HG03378 (cell line): ENCODE measurements at regions not wholly inside any gene's neighbourhood (a gene's known extent, or its start where the extent isn't known, plus 50 kb on each side); places are given as distances from the start of the nearest gene placed in this dataset.
"Not testable (repeated sequence)": the region's sequence is repeated elsewhere in the genome, so short reads cannot be mapped to it uniquely, and the experiment has no call there.

Source experiments
- ATAC-seq: cut with Tn5 transposase; IDR thresholded peaks from one replicate; pipeline ENCODE4 v1.9.1; 2021; ENCODE audit warnings: mild to moderate bottlenecking, moderate library complexity; ENCODE audit not compliant: unreplicated experiment

DNA sequence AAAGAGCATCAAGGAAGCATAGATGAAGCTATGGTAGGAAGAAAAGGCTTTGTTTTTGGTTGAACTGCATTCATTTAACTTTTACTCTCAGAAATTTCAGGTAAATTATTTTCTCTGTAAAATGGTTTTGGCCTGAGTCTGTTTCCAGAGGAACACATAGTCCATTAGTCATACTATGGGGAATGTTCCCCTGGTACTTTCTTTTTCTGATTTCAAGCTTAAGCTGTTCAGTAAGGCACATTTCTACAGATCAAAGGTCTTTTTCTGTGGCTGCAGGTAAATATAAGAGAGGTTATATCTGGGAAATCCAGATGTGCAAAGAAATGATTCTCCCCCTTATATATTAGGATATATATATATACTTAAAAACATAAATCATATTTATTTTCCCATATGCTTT is 1744.4 kb upstream of the ADGRL3 start:
- no peak for ATAC-seq

DNA sequence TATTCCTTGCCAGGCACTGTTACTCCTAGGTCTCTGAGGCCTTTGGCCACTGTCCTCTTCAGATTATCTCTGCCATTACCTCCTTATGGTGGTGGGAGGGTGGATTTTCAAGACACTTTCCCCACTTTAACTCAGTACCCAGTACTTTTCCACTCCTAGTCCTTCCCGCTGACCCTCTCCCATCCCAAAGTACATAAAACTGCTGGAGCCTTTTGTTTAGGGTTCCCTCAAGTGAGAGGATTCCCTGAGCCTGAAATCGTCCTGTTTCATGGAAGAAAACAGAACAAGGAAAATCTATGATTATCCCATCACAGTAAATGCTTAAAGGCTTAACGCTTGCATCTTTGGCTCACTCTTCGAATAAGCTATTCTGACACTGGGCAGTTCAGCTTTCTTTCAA is 1742.5 kb upstream of the ADGRL3 start:
- no peak for ATAC-seq

DNA sequence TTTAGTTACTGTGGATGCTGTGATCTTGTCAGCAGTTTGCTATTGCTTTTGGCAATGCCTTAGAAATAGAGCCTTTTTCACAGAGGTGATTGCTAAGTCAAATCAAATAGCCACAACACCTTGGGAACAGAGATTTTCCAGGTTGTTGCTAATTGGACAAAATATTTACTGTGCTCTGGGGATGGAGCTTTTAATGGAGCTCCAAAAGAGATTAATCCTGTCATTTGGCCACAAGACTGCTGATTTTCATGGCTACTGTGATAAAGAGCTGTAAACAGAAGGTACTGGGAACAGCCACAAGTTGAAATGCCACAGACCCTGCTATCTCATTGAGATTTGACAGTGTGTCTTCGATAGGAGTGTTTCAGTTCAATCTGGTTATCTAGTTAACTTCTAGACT is 1715.2 kb upstream of the ADGRL3 start:
- no peak for ATAC-seq

DNA sequence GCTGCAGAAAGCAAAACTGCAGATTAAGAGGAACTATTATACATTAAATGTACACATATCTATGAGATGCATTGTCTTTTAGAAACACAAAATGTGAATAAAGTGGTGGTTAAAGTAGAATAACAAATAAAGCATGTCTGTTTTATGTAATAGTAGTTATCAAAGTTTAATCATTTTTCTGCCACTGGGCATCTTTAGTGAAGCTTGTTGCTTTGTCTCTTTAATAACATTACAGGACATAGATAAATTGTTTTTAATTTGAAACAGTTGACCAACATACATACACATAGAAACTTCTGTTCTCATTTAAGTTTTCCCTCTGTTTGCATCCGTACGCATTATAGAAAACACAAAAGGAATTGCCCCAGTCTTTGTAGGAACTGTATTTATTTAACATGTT is 1700.0 kb upstream of the ADGRL3 start:
- no peak for ATAC-seq

DNA sequence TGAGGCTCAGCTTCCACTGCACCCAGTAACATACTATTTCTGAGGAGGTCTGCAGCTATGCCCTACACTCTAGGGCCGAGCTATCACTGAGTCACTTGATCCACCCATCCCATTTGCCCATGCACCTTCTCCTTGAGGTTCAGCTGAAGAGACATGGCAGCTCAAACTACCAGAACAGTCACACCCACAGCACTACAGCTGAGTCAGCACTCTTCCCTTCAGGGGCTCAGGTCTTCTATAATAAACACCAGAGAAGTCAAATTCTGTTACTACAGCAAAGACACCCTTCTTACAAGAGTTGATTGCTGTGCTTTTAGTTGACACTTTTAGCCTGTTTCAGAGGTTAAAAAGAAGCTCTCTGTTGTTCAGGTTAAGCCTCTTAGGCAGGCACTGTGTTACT is 1696.4 kb upstream of the ADGRL3 start:
- ATAC-seq, result no peak

DNA sequence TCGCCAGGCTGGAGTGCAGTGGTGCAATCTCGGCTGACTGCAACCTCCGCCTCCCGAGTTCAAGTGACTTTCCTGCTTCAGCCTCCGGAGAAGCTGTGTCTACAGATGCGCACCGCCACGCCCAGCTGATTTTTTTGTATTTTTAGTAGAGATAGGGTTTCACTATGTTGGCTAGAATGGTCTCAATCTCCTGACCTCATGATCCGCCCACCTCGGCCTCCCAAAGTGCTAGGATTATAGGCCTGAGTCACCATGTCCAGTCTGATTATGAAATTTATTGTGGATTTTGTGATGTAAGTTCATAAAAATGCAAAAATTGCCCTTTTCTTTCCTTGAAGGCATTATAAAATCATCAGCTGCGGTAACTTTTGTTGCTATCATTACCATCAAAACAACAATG is 1688.3 kb upstream of the ADGRL3 start:
- not testable (repeated sequence) for ATAC-seq

DNA sequence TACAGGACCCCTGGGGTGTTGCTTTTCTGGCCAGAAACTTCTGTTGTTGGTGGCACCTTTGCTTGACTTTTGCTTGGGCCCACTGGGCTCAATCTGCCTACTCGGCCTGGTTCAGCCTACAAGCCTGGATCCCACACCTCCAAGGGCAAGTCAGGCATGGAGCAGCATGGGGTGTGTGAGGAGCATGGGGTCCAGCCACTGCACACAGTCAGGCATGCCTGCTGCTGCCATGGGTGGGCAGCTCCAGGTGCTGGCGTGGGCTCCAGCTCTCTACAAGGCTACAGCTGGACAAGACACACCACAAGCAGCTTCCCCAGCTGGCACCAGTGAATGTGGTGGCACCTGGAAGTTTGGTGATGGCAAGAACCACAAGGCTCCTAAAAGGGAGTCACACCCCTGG is 1683.1 kb upstream of the ADGRL3 start:
- ATAC-seq, result no peak

DNA sequence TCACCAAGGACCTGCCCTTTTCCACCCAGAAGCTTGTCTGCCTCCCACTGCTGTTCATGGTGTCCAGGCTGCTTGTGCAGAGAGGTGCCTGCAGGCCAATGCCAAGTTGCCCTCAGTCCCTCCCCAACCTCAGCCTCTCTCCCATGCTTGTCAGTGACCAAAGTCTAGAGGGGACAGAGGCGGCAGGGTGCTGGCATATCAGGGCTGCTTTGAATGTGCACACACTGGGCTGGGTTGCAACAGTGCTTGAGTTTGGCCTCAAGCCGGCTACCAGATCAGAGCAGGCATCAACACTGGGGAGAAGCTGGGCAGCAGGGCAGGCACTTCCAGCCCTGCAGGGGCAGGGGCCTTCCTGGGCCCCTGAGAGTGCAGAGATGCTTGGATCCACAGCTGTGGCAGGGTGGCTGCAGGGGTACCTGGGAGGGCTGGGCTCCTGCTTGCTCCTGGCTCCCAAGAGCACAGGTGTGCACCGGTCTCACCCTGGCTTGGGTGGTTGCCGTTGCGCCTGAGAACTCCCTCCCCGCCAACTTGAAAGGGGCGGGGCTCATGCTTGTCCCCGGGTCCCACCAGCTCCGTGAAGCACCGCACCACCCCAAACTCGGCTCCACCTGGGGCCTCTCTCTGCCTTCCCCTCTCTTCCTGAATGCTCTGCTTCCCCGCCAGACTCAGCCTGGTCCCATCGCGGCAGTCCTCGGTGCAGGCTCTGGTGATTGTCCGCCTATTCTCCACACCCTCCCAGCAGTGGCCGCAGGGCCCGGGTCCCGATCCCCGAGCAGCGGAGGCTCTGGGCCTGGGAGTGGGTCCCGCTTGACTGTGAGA is 1681.9 kb upstream of the ADGRL3 start:
- no peak for ATAC-seq

DNA sequence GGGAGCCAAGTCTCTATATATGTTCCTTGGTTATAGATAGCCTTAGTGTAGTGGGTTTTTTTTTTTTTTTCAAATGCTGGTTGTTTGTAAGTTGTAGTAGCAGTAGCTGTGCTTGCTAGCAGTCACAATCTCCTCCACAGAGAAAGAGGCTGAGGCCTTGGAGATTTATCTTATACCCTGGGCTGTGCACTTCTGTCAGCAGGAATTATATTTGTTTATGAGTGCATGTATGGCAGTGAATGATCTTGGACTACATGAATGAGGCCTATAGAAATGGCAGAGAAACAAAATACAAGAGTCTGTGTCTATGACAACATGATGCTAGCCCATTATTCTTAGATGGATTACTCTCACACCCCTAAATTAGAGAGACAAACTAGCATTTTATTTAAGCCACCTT is 1674.2 kb upstream of the ADGRL3 start:
- ATAC-seq, result no peak

DNA sequence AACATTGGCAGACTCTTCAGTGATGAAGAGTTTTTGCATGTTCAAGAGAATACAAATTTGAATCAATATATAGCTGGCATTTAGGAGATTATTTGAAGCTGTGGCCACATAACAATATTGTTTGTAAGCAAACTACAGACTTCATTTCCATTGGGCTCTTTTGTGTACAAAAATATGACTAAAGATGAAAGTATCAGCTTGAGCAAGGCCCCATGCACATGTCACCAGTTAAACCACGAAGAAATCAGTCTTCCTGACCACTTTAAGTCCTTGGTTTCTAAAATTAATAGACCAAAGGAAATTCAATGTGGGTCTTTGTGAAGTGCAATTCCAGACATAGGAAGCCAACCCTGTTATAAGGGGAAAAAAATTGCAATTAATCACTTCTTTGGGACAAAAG is 1664.6 kb upstream of the ADGRL3 start:
- no peak for ATAC-seq

DNA sequence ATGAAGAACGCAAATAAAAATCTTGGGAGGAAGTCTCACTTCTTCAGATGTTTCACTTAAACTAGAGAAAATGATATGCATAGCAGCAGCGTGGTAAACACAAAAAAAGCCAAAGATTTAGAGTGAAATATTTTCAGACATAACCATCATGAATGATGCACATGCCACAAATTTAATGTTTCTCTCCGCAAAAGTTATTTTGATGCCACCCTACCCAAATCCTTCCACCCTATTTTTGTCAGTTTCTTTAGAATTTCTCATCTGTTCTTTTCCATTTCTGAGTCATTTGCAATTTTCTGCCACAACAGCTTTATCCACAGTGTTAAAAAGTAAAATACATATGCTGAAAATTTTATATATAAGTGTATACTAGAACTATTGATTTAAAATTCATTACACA is 1663.7 kb upstream of the ADGRL3 start:
- ATAC-seq, result no peak

DNA sequence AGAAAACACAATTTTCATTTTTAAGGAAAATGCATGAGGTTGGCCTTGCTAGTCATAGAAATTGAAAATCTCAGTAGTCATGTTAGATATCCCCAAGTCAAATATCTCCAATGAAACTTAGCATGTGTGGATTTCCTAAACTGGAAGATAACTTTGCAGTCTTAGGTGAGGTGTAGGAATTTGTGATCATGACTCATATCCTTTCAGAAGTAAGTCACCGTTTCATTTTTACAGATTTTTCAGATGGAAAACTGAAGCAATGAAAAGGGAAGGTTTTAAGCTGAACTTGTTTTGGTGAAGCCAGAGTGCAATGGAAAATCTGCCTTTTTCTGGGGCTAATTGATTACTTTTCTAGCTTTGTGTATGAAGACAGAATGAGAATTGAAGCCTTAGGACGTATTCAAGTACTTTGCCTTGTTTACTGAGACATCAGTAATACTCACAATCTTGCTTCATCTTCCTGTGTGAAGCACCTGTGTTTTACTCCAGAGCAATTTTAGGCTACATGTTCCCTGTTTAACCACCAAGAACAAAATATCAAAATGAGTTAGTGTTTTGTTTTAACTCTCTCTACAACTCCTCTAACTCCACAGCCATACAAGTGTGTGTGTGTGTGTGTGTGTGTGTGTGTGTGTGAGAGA is 1662.8 kb upstream of the ADGRL3 start:
- ATAC-seq, result no peak

DNA sequence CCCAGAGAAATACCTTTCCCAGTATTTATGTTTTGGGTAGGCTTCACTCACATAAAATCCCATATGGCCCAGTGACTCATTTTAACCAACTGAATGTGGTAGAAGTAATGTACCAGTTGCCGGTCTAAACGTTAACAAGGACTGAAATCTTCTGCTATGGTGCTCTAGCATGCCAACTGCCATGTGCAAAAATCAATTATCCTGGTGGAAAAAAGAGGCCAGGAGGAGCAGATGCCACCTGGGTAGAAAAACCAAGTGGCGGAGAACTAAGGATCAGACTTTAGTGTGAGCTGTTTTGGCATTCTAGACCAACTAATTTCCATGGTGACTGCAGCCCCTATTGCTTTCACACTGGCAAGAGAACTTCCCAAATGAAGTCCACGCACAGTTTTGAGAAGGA is 1660.7 kb upstream of the ADGRL3 start:
- ATAC-seq, result no peak

DNA sequence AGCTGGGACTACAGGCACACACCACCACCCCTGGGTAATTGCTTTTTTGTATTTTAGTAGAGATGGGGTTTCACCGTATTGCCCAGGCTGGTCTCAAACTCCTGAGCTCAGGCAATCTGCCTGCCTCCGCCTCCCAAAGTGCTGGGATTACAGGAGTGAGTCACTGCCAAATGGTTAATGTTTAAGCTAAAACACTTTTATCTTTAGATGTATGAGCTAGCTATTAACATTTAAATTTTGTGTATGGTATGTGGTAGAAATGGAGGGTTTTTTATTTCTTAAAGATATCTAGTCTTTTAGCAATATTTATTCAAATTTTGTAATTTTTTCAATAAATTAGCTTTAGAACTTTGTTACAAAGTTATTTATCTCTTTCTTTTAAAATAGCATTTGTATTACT is 1659.8 kb upstream of the ADGRL3 start:
- ATAC-seq, result no peak

DNA sequence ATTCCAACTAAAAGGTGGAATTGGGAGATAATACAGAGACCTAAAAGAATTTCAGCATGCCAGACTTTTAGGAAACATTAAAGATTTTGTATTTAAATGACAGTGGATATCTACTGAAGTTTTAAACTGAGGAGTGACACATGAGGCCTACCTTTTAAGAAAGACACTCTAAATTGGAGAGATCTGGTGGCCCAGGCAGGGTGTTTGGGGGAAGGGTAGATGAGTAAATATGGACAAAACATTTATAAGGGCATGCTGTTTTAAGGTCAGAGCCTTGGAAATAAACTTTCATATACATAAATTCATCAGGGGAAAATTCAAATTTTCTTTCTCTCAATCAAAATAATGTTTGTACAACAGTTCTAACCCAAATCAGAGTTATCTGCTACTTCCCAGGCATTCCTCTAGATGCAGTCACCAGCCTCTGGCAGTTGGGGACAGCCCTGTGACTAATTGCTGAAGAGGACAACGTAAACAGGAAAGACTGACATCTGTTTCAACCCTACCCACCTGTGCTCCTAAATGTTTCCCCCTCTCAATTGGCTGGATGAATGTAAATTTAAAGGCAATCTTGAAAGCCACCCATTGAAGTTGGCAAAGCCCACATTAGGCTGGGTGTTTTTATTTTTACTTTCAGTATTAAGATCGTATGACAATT is 1646.9 kb upstream of the ADGRL3 start:
- peak; percentile 91 for ATAC-seq

DNA sequence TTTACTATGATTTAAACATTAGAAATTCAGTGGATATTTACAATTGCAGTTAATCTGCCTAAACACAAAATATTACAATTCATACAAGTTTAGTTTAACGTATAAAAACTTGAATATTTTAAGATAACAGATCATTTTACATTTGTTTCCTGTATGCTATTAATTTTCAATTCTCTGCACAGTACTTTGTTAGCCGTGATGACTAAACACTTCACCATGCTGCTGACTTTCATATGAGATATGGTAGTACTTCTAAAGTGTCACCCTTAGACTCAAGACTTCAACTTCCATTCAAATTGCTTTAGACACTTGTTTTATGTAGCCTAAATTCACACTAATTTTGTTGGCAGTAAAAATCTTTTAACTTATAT is 1646.4 kb upstream of the ADGRL3 start:
- ATAC-seq, result peak; percentile 64

DNA sequence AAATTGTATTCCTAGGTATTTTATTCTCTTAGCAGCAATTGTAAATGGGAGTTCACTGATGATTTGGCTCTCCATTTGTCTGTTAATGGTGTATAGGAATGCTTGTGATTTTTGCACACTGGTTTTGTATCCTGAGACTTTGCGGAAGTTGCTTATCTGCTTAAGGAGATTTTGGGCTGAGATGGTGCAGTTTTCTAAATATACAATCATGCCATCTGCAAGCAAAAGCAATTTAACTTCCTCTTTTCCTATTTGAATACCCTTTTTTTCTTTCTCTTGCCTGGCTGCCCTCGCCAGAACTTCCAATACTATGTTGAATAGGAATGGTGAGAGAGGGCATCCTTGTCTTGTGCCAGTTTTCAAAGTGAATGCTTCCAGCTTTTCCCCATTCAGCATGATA is 1643.9 kb upstream of the ADGRL3 start:
- ATAC-seq, result not testable (repeated sequence)

DNA sequence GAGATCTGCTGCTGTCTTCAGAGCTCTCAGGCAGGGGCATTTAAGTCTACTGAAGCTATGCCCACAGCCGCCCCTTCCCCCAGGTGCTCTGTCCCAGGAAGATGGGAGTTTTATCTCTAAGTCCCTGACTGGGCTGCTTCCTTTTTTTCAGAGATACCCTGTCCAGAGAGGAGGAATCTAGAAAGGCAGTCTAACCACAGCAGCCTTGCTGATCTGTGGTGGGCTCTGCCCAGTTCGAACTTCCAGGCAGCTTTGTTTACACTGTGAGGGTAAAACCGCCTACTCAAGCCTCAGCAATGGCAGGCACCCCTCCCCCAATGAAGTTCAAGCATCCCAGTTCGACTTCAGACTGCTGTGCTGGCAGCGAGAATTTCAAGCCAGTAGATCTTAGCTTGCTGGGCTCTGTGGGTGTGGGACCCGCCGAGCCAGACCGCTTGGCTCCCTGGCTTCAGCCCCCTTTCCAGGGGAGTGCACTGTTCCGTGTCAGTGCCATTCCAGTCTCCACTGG is 1639.9 kb upstream of the ADGRL3 start:
- not testable (repeated sequence) for ATAC-seq

DNA sequence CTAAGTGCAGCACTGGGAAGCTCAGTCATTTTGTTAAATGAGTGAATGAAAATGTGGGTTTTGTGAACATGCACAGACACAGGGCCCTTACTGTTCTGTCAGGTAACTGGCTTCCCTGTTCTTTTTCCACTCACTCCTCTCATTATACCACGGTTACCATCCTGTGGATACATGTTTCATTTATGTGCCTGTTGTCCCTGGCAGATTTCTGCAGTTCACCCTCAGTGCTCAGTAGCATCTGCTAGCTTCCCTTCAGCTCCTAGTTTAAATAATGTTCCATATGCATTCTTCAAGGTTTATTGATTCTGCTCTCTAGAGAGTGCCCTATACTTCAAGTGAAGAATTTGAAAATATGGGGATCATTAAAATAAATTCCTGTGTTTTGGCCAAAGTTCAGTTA is 1634.3 kb upstream of the ADGRL3 start:
- no peak for ATAC-seq

DNA sequence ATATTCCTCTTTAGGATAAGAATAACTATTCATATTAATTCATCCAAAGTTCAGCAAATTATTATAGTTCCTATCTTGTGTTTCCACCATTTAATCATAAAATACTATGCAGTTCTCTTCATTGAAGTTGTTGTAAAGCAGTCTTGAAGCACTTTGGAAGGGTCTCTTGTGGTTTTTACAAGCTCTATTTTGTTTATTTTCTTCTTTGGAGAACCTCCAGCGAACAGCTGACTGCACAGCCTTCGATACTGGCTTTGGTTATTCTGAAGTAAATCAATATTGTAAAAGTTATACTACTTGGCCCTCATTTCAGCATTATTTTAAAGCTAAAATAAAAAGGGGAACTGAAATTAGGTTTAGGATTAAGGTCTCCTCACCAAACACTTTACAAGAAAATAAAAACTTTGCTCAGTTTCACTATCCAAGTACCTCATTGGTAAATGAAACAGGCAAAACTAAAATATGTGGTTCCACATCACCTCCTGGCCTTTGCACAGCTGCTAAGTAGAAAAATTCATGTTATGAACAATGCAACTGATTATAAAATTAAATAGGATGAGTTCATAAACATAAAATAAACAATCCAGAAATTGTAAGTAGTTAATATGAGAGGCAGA is 1629.2 kb upstream of the ADGRL3 start:
- peak; percentile 89 for ATAC-seq

DNA sequence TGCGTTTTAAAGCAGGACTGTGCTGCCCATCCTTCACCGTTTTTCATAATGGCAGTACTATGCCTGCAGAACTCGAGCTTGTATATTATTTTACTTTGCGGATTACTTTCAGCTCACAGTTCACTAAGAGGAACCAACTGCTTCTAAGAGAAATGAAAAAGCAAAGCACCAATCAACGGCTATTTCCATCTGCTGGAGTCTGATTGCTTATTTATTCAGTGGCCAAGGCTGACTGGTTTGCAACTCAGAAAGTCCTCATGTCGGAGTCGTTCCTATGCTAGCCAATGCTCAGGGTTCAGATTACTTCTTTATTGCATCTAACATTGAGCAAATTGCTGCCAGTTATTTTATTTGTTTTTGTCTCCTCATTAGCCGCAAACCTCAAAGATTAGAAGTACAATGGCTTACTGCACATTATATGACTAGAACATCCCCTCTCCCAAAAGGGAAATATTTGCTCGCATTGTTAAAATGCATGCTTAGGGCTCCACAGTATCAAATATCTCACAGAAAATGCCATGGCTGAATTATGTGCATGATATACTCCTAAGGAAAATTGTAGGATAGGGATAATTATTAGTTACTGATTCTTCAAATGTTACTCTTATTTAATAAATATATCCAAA is 1628.2 kb upstream of the ADGRL3 start:
- ATAC-seq, result no peak
